ENCODE measurements at regions not wholly inside any gene's neighbourhood (a gene's known extent, or its start where the extent isn't known, plus 50 kb on each side); places are given as distances from the start of the nearest gene placed in this dataset.

DNA sequence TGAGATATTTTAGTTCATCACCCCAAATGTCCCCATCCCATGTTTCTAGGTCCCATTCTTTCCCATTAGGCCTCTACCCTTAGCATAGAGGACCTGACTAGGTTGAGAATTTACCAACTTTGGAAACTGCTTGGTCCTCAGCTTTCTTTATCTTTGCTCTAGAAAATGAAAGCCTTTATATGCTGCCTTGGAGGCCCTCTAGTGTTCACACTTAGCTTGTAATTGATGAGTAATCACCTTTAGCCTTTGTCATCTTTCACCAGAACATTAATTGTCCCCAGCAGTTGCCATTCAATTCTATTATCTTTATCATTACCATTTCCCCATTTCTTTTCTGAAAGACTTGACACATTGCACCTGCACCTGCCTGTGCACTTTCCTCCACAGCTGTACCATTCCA lies 589.2 kb upstream of the NR3C2 start:
- no peak for TF ChIP-seq POLR2A (IDR thresholded peaks at IDR 0.05; ENCODE audit: low read depth, low read length)
- no peak for TF ChIP-seq POLR2AphosphoS5 (IDR thresholded peaks at IDR 0.05; ENCODE audit: low read depth, low read length)
